8988T (cell line): ENCODE measurements at regions not wholly inside any gene's neighbourhood (a gene's known extent, or its start where the extent isn't known, plus 50 kb on each side); places are given as distances from the start of the nearest gene placed in this dataset.

Source experiments
- DNase-seq: peaks from one replicate; pipeline ENCODE4 v3.0.0; 2011

DNA sequence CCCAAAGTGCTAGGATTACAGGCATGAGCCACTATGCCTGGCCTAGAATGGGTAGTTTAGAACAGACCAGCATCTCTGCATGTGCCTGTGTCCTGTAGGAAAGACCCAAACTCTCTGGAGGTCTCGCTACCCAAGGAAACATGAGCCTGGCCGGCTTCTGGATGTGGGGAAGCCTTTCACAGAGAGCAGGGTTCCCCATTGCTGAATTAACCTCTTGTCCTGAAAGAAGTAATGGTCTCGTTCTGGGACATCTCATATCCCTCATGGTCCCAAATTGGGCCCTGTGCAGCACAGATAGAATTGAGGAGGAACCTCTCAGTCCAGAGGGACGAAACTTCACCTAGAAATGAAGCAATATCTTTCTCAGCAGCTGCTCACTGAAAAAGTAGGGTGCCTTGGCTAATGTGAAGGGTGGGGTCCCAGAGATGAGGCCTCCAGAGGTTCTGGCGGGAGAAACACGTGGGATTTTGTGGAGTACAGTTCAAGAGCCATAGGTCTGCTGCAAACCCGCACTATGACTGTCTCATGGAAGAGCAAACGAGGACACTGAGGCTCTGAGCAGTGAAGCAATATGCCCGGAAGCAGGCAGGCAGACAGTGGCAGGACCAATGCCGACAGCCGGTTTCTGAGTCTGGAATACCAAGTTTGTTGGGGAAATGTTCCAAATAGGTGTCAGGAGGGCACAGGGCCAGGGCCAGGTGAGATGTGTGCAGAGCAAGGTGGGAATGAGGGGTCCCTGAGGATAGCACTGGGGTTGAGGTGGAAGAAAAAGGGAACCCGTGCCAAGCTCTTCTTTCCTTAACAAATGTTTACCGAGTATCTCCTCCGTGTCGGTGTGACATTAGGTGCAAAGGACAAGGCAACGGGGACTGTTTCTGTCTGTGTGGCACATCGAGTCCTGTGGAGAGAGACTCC, 121.0 kb upstream of the TWIST2 start:
- no peak for DNase-seq

DNA sequence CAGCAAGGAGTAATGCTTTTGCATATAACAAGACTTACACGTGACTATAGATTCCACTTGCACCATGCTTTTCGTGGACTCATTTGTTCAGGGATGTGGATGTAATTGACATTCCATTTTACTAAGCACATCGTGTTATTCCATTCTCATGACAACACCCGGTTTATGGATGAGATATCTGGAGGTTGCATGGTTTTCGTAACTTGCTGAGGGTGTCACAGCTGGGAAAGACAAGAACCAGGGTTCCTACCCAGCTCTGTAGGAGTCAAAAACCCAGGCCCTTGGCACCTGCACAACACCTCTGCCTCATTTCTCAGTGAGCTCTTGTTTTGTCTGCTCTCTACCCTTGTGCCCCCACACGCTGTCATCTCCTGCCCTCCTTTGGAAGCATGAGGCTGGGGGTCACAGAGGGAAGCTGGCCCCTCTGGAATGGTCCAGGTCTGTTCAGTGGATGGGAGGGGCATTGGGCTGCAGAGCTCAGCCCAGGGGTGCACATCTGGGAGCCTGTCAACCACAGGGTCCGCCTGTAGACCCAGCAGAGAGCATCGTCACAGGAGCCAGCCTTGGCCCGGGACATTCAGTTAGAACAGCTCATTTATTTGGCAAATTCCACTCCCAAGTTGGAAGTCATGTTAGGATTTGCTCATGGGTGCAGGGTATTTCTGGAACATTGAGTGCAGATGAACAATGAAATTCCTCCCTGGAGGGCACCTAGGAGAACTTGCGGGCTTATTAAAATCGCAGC, 120.1 kb upstream of the TWIST2 start:
- DNase-seq: no peak

DNA sequence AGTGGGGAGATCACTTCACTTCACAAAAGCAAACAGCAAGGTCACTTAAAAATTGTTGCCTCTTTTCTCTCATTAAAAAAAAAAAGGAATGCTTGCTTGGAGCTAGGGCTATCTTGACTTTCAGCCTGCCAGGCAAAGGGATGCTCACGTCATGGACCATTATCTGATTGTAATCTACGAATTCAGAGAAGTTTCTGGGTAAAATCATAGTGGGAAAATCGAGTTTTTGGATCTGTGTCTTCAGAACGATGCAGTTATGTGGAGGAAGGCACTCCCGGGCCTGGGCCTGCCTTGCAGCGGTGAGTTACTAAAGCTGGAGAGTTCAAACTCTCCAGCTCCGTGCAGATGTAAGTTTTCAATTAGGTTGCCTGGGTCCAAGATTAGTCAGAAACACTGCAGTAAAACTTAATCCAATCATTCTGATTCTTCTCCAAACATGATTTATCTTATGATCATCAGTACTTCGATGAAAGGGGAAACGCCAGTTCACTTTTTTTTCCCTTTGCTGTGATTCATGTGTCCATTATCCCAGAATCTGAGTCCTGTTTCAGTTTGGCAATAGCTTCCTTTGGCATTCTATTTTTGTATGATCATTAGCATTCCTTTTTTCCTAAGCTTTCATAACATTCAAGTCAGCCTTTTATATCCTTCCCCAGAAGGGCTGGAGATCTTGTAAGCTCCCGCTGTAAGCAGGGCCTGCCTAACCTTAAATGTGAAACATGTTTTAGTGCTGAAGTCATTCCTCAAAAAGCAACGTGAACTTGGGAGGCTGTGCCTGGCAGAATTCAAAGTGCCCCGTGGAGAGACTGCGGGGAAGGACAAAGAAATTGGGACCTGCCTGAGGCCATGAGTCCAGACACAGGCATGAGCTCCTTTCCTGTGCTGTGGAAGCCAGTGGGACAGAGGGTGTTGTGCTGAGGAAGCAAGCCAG, 119.3 kb upstream of the TWIST2 start:
- no peak for DNase-seq

DNA sequence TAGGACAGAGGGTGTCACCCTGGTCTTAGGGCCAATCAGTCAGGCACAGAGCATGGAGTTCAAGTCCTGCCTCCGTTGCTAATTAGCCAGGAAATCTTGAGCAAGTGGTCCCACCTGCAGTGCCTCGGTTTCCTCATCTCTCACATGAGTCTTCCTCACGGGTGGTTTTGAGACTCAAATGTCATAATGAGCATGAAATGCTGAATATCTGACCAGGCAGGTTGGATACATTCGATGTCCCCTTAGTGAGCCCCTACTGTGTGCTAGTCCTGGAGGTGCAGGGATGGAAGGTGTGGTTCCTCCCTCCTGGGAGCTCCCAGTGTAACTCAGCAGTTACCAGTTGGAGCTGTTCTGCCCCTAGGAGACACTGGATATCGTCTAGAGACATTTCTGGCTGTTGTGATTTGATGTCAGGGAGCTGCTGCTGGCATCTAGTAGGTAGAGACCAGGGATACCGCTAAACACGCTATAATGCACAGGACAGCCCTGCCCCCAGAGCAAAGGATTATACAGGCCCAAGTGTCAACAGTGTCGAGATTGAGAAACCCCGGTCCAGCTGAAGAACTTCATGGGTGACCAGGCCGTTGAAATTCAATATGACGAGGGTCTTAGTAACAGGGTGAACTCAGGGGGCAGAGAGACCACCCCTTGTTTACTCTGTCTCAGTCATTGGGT, 118.5 kb upstream of the TWIST2 start:
- DNase-seq: no peak

DNA sequence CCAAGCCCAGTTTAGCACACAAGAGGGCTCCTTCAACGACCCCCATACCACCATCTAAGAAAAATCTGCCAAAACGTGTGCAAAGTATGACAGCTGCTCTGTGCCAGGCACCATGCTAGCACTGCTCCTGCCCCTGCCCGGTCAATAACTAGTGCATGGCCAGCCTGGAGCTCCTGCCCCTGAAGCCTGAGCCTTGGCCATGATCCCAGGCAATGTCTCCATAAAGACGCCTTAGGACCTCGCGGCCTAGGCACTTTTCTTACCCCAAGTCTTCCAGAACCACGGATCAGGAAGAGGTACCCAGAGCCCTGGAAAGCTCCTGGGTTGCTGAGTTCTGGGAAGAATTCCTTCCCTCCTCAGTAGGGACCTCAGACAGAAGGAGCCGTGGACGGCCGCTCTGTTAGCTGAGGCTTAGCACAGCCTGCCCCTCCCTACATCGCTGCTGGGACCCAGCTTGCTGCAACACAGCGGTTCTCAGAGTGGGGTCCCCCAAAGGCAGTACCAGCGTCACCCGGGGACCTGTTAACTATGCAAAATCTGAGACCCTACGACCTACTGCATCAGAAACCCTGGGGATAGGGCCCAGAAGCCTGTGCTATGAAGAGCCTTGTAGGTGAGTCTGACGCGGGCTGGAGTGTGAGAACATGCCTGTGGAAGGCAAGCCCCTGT, 117.8 kb upstream of the TWIST2 start:
- no peak for DNase-seq

DNA sequence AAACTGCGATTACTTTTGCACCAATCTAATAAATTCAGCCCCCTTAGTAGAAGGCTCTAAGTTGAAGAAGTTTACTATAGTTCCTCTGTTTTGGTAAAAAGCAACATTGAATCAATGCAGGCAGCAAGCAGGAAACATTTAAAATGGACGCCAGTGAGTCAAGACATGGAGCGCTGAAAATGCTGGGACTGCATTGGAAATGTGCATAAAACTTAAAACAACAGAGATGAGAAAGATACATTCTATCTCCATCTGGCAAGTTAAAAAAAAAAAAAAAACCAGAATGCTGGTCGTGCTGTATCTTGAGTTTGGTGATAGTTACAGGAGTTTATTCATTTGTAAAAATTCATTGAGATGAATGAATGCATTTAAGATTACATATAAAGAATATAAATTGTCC, 117.0 kb upstream of the TWIST2 start:
- DNase-seq: no peak

DNA sequence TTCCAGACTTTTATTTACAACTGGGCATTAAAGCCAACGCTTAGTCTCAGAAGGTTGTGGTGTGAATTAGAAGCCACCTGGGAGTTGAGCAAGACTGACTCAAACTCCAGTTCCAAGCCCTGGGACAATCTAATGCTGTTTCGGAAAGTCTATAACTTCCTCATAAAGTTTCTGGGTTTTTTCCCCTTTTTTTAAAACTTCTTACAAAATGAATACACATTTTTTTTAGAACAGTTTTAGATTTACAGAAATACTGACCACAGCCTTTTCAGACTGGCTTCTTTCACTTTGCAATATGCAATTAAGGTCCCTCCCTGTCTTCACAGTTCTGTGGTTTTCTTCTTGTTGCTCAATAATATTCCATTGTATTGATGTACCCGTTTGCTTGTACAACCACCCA, 115.9 kb upstream of the TWIST2 start:
- no peak for DNase-seq

DNA sequence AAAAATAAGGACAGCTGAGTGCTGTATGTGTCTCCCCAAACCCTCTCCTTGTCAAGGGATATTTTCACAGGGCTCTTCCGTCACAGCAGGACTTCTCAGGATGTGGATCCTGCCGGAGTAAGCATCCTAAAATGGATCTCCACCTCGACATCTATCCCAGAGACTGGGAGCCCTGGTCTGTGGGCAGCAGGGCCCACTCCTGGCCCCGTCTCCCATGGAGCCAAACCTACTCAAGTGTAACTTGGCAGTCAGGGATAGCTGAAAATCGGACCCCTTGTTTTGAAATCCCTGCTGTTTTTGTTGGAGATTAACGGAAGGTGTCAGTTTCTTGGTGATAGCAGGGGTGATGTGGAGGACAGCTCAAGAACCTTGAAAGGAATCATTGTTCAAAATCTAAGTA, 109.0 kb upstream of the TWIST2 start:
- no peak for DNase-seq

DNA sequence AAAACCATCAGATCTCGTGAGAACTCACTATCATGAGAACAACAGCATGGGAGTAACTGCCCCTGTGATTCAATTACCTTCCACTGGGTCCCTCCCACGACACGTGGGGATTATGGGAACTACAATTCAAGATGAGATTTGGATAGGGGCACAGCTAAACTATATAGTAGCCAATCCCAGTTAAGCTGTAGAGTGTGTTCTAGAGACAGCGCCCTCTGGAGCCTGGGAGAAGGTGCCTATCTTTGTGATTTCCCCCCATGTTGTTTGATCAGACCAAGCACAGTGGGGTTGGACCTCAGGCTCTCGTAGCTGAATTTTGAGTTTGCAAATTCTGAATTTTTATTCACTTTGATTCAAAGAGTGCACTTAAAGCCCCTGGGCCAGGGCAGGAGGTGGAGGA, 108.2 kb upstream of the TWIST2 start:
- no peak for DNase-seq

DNA sequence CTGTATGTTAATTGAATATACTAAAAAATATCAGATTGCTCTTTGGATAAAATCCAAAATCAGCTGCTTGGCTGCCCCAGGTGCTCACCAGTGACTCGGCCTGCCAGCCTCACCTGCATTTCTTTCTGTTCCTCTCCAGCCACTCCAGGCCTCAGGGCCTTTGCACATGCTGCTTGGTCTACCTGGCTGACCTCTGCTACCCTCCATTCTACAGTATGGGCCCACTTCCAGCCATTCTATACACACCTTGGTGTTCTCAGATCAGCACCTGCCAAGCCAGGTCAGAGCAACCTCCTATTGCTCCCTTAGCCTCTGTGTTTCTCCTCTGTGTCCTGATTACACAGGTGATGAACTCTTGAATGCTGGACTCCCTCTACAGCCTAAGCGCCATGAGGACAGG, 106.6 kb upstream of the TWIST2 start:
- DNase-seq: no peak

DNA sequence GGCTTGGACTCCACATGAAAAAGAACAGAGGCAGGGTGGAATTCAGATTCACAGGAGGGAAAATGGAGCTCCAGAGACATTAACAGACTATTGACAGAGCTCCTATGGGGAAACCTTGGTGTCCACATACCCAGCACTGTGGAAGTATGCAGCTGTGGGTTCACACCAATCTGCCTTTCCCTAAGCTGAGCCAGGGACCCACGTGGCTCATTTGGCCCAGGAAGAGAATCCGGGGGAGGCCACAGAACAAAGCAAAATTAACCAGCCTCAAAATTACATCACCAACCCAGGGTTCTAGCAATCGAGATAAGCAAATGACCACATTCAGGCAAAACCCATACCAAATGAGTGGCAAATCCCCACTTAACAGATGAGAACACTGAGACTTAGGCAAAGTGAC, 105.8 kb upstream of the TWIST2 start:
- DNase-seq: no peak

DNA sequence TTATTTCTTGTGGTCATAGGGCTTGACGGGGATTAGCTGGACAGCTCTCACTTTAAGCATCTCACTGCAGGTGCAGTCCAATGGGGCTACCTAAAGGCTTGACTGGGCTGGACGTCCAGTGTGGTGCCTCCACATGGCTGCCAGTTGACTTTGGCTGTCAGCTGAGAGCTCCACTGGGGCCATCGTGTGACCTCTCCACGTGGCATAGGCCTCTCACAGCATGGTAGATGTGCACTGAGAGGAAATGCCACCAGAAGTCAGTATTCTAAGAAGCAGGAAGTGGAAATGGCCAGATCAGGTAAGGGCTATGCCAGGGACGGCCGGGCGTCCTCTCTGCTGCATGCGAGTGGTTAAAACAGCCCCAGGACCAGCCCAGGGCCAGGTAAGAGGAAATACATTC, 105.2 kb upstream of the TWIST2 start:
- no peak for DNase-seq

DNA sequence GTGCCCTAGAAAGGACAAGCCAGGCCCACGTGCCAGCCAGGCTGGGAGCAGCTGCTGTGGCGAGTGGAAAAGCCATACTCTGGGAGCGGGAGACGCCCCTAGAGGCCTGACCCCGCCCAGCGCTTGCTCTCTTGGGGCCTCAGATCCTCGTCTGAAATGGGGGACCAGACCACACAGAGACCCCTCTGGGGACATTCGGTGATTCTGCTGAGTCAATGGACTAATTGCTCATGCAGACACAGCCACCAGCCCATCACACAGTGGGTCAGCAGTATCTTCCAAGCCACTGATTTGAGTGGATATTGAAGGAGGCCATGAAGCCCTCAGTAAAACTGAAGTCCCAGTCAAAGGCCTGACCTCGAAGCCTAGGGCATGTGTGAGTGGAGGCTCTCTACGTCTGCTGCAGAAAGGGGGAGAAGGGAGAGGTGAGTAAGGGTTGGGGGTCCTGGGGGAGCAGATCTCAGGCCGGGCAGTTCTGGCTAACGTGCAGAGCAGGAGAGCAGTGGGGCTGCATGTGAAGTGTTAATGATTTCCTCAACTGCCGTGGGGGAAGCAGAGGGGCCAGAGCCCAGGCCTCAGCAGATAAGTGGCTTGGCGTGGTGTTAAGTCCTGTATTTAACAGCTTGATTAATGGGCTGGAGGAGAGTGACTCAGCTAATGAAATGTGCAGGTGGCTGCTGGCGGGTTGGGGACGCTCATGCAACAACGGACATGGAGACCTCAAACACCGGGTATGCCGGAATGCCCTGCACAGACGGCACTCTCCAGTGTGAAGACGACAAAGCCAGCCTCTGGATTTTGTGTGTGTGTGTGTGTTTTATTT, 104.4 kb upstream of the TWIST2 start:
- no peak for DNase-seq

DNA sequence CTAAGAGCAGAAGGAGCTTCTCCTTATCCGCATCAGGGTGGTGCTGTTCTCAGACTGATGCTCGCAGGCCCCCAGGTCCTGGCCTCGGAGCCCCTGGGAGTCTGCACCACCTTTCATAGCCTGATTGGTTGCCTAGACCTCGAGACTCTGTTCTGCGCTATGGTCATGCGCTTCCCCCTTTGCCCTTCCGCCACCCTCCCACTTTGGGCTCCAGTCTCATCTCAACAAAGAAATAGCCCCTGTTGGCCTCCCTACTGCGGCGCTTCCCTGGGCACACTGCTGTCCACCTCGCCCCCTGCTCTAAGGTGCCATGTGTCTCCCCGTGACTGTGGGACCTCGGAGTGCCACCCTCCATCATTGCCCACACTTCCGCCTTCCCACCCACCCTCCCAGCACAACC, 102.9 kb upstream of the TWIST2 start:
- DNase-seq: no peak

DNA sequence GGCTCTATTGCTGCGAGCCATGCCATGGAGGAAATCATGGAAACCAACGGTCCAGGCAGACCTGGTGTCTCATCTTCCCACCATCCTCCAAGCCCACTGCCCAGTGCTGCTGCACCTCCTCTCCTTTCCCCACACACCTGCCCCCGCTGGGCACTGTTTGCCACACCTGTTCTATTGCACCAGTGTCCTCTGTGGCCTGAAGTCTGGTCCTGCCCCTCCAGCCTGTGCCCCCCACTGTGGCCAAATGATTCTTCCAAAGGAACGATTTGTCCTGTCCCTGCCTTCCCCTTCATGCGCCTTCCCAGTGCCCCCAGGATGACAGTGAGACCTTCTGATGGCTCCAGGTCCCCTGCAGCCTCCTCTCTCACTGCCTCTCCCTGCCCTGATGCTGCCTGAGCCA, 101.9 kb upstream of the TWIST2 start:
- no peak for DNase-seq

DNA sequence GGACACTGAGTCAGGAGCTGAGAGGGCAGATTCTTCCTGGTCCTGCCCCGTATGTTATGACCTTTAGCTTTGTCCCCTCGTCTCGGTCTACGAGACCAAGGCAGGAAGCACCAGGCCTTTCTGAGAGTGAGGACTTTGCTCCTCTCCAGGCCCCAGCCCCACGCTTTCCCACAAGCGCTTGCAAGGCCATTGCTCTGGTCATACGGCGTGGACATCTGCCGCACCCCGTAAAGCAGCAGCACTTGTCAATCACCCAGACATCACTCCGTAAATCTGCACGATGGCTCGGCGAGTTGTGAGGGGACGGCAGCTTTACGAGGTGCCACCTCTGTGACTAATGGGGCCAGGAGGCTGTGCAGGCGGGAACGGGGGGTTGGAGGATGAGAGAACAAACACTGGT, 100.8 kb upstream of the TWIST2 start:
- no peak for DNase-seq

DNA sequence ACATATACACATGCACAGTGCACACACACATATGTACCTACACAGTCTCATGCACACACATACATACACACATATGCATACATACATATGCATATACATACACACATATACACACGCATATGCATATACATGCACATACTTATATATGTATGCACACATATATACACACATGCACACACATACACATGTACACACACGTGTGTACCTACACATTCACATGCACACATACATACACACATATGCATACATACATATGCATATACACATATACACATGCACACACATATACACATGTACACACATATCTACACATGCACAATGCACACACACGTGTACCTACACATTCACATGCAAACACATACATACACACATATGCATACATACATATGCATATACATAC, 100.3 kb upstream of the TWIST2 start:
- DNase-seq: no peak

DNA sequence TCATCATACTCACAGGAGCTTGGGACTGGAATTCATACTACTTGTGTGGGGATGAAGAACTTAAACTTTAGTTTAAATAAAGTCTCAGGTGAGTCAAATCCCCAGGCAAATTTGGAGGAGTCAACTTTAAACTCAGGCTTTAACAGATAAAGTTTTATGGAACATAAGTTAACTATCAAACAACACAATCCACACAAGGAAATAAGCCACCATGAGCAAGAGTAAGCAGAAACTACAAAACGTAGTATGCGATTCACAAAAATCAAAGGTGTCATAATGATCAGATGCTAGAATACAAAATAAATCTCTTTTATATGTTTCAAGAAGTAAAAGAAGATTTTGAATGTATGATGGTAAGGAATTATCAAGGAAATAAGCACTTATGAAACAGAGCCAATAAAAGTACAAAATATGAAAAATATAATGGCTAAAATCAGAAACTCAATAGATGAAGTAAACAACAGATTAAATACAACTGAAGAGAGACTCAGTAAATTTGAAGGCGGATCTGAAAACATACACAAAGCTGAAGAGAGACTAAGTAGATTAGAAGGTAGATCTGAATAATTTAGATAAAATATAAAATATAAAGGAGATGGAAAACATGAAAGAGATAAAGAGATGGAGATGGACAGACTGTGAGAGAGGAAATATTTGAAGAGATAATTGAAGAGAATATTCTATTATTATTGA, 97.5 kb upstream of the TWIST2 start:
- no peak for DNase-seq

DNA sequence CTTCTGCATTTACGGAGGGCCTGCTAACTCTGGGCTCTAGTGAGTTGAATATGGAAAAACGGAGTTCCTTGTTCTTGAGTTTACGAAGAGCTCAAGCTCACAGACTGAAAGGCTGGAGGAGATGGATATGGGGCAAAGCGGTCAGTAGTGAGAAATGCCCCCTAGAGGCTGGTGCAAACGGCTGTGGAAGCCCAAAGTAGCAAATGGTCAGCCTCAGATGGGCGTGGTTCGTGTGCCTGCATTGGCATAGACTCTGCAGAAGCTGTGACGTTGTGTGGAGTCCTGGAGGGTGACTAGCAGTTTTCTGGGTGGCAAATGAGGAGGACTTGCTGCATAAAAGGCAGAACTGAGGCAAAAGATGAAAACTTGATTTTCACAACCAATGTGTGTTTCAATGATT, 93.6 kb upstream of the TWIST2 start:
- DNase-seq: no peak

DNA sequence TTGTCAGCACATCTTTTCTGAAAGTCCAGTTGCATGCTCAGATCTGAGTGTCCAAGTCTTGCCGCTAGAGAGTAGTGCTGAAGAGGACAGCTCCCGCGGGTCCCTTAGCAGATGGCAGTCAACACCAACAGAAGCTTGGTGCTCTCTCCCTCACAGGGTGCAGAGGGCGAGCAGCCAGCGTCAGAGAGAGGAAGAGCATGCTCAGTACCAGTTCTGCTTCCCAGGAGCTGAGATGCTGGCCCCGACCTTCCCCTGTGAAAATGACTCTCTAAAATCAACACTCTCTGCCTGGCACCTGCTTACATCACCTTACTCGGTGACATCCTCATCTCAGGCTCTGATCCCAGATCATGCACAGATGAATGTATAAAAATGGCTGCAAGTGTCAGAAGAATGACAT, 86.0 kb upstream of the TWIST2 start:
- DNase-seq: no peak
